ENCODE measurements at regions not wholly inside any gene's neighbourhood (a gene's known extent, or its start where the extent isn't known, plus 50 kb on each side); places are given as distances from the start of the nearest gene placed in this dataset.

GRCh38 chr7:20050241-20050966 lies 166.8 kb downstream of the MACC1 start:
- no peaks in the 10 kb centered on the region for H3K27me3 Mint-ChIP-seq (ENCODE audit: low read depth)

GRCh38 chr7:20038676-20039075 lies 178.5 kb downstream of the MACC1 start:
- Mint-ChIP-seq H3K27ac (no peak overlapping the region), H3K9me3 (no peaks in the 10 kb centered on the region), H3K4me3 (no peak overlapping the region), H3K36me3 (ENCODE audit: low read depth) (no peaks in the 10 kb centered on the region), H3K27me3 (ENCODE audit: low read depth) (no peaks in the 10 kb centered on the region), H3K4me1 (peaks cover under 1% of the 10 kb centered on the region)
- TF ChIP-seq CTCF (IDR thresholded peaks at IDR 0.05; ENCODE audit: unreplicated experiment in 3 of 3) = no peak

More at GRCh38 chr7:20050241-20050966, 166.8 kb downstream of the MACC1 start:
- H3K27ac Mint-ChIP-seq = peak overlapping the region in 1 of 3 experiments; percentile 4
- no peaks in the 10 kb centered on the region for H3K4me1 Mint-ChIP-seq
- H3K36me3 Mint-ChIP-seq (ENCODE audit: low read depth) = no peaks in the 10 kb centered on the region
- peaks cover 6% of the 10 kb centered on the region for H3K9me3 Mint-ChIP-seq
- TF ChIP-seq CTCF (IDR thresholded peaks at IDR 0.05; ENCODE audit: unreplicated experiment in 3 of 3) = no peak
- H3K4me3 Mint-ChIP-seq = no peak overlapping the region

- H3K27ac Mint-ChIP-seq = no peak overlapping the region
- no peaks in the 10 kb centered on the region for H3K9me3 Mint-ChIP-seq
- no peaks in the 10 kb centered on the region for H3K27me3 Mint-ChIP-seq (ENCODE audit: low read depth)
- H3K4me1 Mint-ChIP-seq = peaks cover 28% of the 10 kb centered on the region
- H3K36me3 Mint-ChIP-seq (ENCODE audit: low read depth) = no peaks in the 10 kb centered on the region
- no peak overlapping the region for H3K4me3 Mint-ChIP-seq
- TF ChIP-seq CTCF (IDR thresholded peaks at IDR 0.05; ENCODE audit: unreplicated experiment in 3 of 3) = no peak
These were observed 181.8 kb downstream of the MACC1 start for GRCh38 chr7:20035279-20035875.

GRCh38 chr7:20033621-20034400 lies 183.4 kb downstream of the MACC1 start:
- H3K4me3 Mint-ChIP-seq = no peak overlapping the region
- no peaks in the 10 kb centered on the region for H3K9me3 Mint-ChIP-seq

GRCh38 chr7:20032741-20033140 lies 184.4 kb downstream of the MACC1 start:
- H3K36me3 Mint-ChIP-seq (ENCODE audit: low read depth) = no peaks in the 10 kb centered on the region
- no peak overlapping the region for H3K4me3 Mint-ChIP-seq
- H3K9me3 Mint-ChIP-seq = no peaks in the 10 kb centered on the region
- no peaks in the 10 kb centered on the region for H3K27me3 Mint-ChIP-seq (ENCODE audit: low read depth)
- peaks cover 29% of the 10 kb centered on the region for H3K4me1 Mint-ChIP-seq
- H3K27ac Mint-ChIP-seq = no peak overlapping the region
- no peak for TF ChIP-seq CTCF (IDR thresholded peaks at IDR 0.05; ENCODE audit: unreplicated experiment in 3 of 3)

More at GRCh38 chr7:20033621-20034400, 183.4 kb downstream of the MACC1 start:
- no peaks in the 10 kb centered on the region for H3K27me3 Mint-ChIP-seq (ENCODE audit: low read depth)
- no peaks in the 10 kb centered on the region for H3K36me3 Mint-ChIP-seq (ENCODE audit: low read depth)
- peak overlapping the region; percentile 4 to 54 (median 39) for H3K27ac Mint-ChIP-seq
- peaks cover 29% of the 10 kb centered on the region for H3K4me1 Mint-ChIP-seq
- no peak for TF ChIP-seq CTCF (IDR thresholded peaks at IDR 0.05; ENCODE audit: unreplicated experiment in 3 of 3)

Data from nephron (organoid).